ENCODE measurements at regions not wholly inside any gene's neighbourhood (a gene's known extent, or its start where the extent isn't known, plus 50 kb on each side); places are given as distances from the start of the nearest gene placed in this dataset.

DNA sequence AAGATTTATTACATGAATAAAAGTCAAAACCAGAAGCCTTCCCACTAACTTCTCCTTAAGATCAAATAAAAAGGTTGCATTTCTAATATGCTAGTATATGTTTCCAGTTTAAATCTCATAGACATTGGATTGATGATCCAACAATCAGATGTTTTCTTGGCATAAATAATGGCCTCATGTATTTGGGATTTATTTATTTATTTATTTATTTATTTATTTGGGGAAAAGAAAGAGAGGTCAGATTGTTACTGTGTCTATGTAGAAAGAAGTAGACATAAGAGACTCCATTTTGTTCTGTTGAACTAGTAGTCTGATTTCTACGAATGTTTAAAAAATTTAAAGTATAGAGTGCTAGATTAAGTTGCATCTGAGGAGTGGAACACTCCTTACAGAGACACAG lies 422.4 kb downstream of the ADGRL2 start:
- Mint-ChIP-seq H3K4me3 (ENCODE audit: low read depth) (no peak overlapping the region), H3K9me3 (no peaks in the 10 kb centered on the region), H3K27me3 (ENCODE audit: low read depth) (no peaks in the 10 kb centered on the region), H3K36me3 (ENCODE audit: low read depth) (no peaks in the 10 kb centered on the region), H3K27ac (no peak overlapping the region), H3K4me1 (ENCODE audit: low read depth) (no peaks in the 10 kb centered on the region)
- DNase-seq (ENCODE audit: low spot score): no peak
- intact Hi-C loops (cut with micrococcal nuclease): no loop called here

- Mint-ChIP-seq H3K4me3 (ENCODE audit: low read depth) (no peak overlapping the region), H3K4me1 (ENCODE audit: low read depth) (no peaks in the 10 kb centered on the region), H3K27ac (no peak overlapping the region), H3K36me3 (ENCODE audit: low read depth) (no peaks in the 10 kb centered on the region), H3K27me3 (ENCODE audit: low read depth) (no peaks in the 10 kb centered on the region), H3K9me3 (no peaks in the 10 kb centered on the region)
- intact Hi-C loops (cut with micrococcal nuclease): no loop called here
- no peak for DNase-seq (ENCODE audit: low spot score)
Measured at GRCh38 chr1:82221721-82222120, 421.0 kb downstream of the ADGRL2 start.

DNA sequence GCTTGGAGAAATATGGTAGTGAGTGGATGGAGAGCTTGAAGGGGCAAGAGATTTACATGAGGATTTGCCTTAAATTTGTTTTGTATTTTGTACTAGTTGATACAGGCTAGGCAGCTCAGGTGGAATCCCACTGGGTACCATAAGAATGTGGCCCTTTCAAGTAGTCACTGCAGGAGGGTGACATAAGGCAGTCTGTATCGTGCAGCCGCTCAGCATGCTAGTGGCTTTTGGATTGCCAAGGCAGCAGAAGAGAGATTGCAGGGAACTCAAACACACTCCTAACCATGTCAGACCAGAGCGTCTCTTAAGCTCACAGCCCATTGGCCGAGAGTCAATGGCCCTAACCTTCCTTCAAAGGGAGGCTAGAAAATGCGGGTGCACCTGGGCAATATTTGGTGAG lies 420.0 kb downstream of the ADGRL2 start:
- H3K36me3 Mint-ChIP-seq (ENCODE audit: low read depth): no peaks in the 10 kb centered on the region
- H3K9me3 Mint-ChIP-seq: no peaks in the 10 kb centered on the region
- H3K27me3 Mint-ChIP-seq (ENCODE audit: low read depth): no peaks in the 10 kb centered on the region
- H3K4me3 Mint-ChIP-seq (ENCODE audit: low read depth): no peak overlapping the region
- H3K27ac Mint-ChIP-seq: no peak overlapping the region
- H3K4me1 Mint-ChIP-seq (ENCODE audit: low read depth): no peaks in the 10 kb centered on the region
- intact Hi-C loops (cut with micrococcal nuclease): no loop called here
- no peak for DNase-seq (ENCODE audit: low spot score)

DNA sequence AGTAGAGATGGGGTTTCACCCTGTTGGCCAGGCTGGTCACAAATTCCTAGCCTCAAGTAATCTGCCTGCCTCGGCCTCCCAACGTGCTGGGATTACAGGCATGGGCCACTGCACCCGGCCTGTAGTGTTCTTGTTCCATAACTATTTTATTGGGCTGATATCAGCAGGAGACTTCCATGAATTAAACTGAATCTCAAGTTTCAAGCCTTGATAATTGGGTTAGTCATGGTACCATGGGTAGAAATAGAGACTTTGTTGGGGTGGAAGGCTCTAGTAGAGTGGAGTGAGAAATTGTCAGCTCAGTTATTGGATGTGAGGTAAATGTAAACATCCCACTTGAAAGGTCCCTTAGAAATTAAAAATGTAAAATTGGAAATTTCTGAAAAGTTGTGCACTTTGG lies 419.1 kb downstream of the ADGRL2 start:
- DNase-seq (ENCODE audit: low spot score): no peak
- Mint-ChIP-seq H3K27ac (no peak overlapping the region), H3K4me3 (ENCODE audit: low read depth) (no peak overlapping the region), H3K9me3 (no peaks in the 10 kb centered on the region), H3K4me1 (ENCODE audit: low read depth) (no peaks in the 10 kb centered on the region), H3K36me3 (ENCODE audit: low read depth) (no peaks in the 10 kb centered on the region), H3K27me3 (ENCODE audit: low read depth) (no peaks in the 10 kb centered on the region)
- intact Hi-C loops (cut with micrococcal nuclease): no loop called here

DNA sequence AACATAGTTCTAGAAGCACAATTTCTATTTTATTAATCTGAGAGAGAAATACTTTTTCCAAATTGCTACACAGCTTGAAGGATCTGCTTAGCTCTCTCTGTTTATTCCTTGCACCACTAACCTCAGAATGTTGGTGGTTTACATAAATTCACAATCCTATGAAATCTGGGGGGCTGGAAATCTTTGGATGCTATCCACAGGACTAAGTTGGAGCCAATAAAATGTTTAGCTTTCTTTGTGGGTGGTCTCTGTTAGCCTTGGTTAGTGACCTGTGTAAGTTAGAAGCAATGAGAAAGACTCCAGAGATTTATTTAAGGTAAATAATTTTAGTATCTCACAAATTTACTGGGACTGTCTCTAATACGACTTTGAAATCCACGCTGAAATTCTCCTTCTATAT lies 418.1 kb downstream of the ADGRL2 start:
- Mint-ChIP-seq H3K36me3 (ENCODE audit: low read depth) (no peaks in the 10 kb centered on the region), H3K27me3 (ENCODE audit: low read depth) (no peaks in the 10 kb centered on the region), H3K27ac (no peak overlapping the region), H3K9me3 (no peaks in the 10 kb centered on the region), H3K4me3 (ENCODE audit: low read depth) (no peak overlapping the region), H3K4me1 (ENCODE audit: low read depth) (no peaks in the 10 kb centered on the region)
- no peak for DNase-seq (ENCODE audit: low spot score)
- intact Hi-C loops (cut with micrococcal nuclease): no loop called here

DNA sequence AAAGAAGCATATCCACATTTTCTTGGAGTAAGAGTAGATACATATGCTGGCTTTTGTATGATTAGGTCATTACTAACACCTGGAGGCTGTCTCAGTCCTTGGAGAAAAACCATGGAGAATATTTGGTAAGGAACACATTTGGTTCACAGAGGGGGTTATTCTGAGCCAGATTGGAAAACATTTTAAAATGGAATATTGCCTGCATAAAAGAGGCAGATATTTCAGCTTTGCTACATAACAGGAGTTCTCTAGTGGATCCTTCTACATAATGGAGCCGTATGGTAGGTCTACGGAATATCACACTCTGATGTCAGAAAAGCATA lies 415.1 kb downstream of the ADGRL2 start:
- Mint-ChIP-seq H3K9me3 (no peaks in the 10 kb centered on the region), H3K27ac (no peak overlapping the region), H3K4me1 (ENCODE audit: low read depth) (no peaks in the 10 kb centered on the region), H3K27me3 (ENCODE audit: low read depth) (no peaks in the 10 kb centered on the region), H3K36me3 (ENCODE audit: low read depth) (no peaks in the 10 kb centered on the region), H3K4me3 (ENCODE audit: low read depth) (no peak overlapping the region)
- no peak for DNase-seq (ENCODE audit: low spot score)
- intact Hi-C loops (cut with micrococcal nuclease): no loop called here

DNA sequence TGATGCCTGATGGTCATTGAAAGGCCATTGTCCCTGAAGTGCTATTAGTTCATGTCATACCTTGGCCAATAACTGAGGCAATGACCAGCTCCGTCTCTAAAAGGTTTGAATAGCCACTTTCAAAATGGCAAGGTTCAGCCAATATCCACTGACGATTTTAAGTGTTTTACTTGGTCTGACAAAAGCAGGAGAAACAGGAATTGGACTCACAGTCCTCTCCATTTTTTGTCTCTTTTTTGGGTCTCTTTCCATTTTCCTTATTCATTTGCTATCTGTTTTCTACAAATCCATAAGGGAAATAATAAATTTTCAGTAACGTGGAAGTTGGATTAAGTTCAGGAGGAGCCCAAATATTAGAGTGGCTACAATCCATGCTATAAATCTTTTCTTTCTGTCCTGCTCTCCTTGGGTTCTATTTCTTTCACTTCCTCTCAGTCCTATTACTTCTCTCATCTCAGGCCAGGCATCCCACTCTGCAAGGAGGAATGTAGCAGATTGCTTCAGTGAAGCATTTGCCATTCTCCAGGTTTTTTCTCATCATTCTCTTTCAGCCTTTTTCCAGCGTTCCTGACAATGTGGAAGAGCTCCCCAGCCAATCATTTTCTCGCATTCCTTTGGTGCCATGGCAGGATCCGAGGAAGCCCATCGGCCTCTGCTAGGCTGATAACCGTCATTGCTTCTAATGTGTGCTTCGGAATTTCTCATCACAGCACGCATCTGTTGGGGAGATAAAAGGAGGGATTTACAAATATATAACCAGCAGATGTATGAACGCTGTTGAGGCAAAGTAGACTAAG lies 414.5 kb downstream of the ADGRL2 start:
- Mint-ChIP-seq H3K9me3 (no peaks in the 10 kb centered on the region), H3K36me3 (ENCODE audit: low read depth) (no peaks in the 10 kb centered on the region), H3K27ac (no peak overlapping the region), H3K4me3 (ENCODE audit: low read depth) (no peak overlapping the region), H3K27me3 (ENCODE audit: low read depth) (no peaks in the 10 kb centered on the region), H3K4me1 (ENCODE audit: low read depth) (no peaks in the 10 kb centered on the region)
- intact Hi-C loops (cut with micrococcal nuclease): no loop called here
- no peak for DNase-seq (ENCODE audit: low spot score)

GRCh38 chr1:82214606-82215005 lies 413.9 kb downstream of the ADGRL2 start:
- Mint-ChIP-seq H3K27ac (no peak overlapping the region), H3K9me3 (no peaks in the 10 kb centered on the region), H3K4me3 (ENCODE audit: low read depth) (no peak overlapping the region), H3K36me3 (ENCODE audit: low read depth) (no peaks in the 10 kb centered on the region), H3K27me3 (ENCODE audit: low read depth) (no peaks in the 10 kb centered on the region), H3K4me1 (ENCODE audit: low read depth) (no peaks in the 10 kb centered on the region)
- intact Hi-C loops (cut with micrococcal nuclease): no loop called here
- DNase-seq (ENCODE audit: low spot score): no peak

- Mint-ChIP-seq H3K9me3 (no peaks in the 10 kb centered on the region), H3K27ac (no peak overlapping the region), H3K4me3 (ENCODE audit: low read depth) (no peak overlapping the region), H3K27me3 (ENCODE audit: low read depth) (no peaks in the 10 kb centered on the region), H3K36me3 (ENCODE audit: low read depth) (no peaks in the 10 kb centered on the region), H3K4me1 (ENCODE audit: low read depth) (no peaks in the 10 kb centered on the region)
- DNase-seq (ENCODE audit: low spot score): no peak
- intact Hi-C loops (cut with micrococcal nuclease): no loop called here
Measured at GRCh38 chr1:82197606-82198005, 396.9 kb downstream of the ADGRL2 start.

- DNase-seq (ENCODE audit: low spot score): no peak
- H3K9me3 Mint-ChIP-seq: no peaks in the 10 kb centered on the region
- H3K4me3 Mint-ChIP-seq (ENCODE audit: low read depth): no peak overlapping the region
- intact Hi-C loops (cut with micrococcal nuclease): no loop called here
- no peaks in the 10 kb centered on the region for H3K4me1 Mint-ChIP-seq (ENCODE audit: low read depth)
- no peaks in the 10 kb centered on the region for H3K36me3 Mint-ChIP-seq (ENCODE audit: low read depth)
- no peaks in the 10 kb centered on the region for H3K27me3 Mint-ChIP-seq (ENCODE audit: low read depth)
- no peak overlapping the region for H3K27ac Mint-ChIP-seq
Measured at GRCh38 chr1:82195245-82195644, 394.5 kb downstream of the ADGRL2 start.

- Mint-ChIP-seq H3K4me1 (ENCODE audit: low read depth) (no peaks in the 10 kb centered on the region), H3K4me3 (ENCODE audit: low read depth) (no peak overlapping the region), H3K9me3 (no peaks in the 10 kb centered on the region), H3K27me3 (ENCODE audit: low read depth) (no peaks in the 10 kb centered on the region), H3K27ac (no peak overlapping the region), H3K36me3 (ENCODE audit: low read depth) (no peaks in the 10 kb centered on the region)
- no peak for DNase-seq (ENCODE audit: low spot score)
- intact Hi-C loops (cut with micrococcal nuclease): no loop called here
Measured at GRCh38 chr1:82185084-82185483, 384.4 kb downstream of the ADGRL2 start.

- DNase-seq (ENCODE audit: low spot score): no peak
- intact Hi-C loops (cut with micrococcal nuclease): no loop called here
- H3K36me3 Mint-ChIP-seq (ENCODE audit: low read depth): no peaks in the 10 kb centered on the region
- H3K27me3 Mint-ChIP-seq (ENCODE audit: low read depth): no peaks in the 10 kb centered on the region
- H3K4me3 Mint-ChIP-seq (ENCODE audit: low read depth): no peak overlapping the region
- H3K4me1 Mint-ChIP-seq (ENCODE audit: low read depth): no peaks in the 10 kb centered on the region
- no peaks in the 10 kb centered on the region for H3K9me3 Mint-ChIP-seq
- H3K27ac Mint-ChIP-seq: no peak overlapping the region
Measured at GRCh38 chr1:82181846-82182245, 381.1 kb downstream of the ADGRL2 start.

GRCh38 chr1:82179131-82179530 lies 378.4 kb downstream of the ADGRL2 start:
- intact Hi-C loops (cut with micrococcal nuclease): no loop called here
- no peak overlapping the region for H3K27ac Mint-ChIP-seq
- H3K4me3 Mint-ChIP-seq (ENCODE audit: low read depth): no peak overlapping the region
- DNase-seq (ENCODE audit: low spot score): no peak
- no peaks in the 10 kb centered on the region for H3K4me1 Mint-ChIP-seq (ENCODE audit: low read depth)
- H3K27me3 Mint-ChIP-seq (ENCODE audit: low read depth): no peaks in the 10 kb centered on the region
- no peaks in the 10 kb centered on the region for H3K36me3 Mint-ChIP-seq (ENCODE audit: low read depth)
- no peaks in the 10 kb centered on the region for H3K9me3 Mint-ChIP-seq

DNA sequence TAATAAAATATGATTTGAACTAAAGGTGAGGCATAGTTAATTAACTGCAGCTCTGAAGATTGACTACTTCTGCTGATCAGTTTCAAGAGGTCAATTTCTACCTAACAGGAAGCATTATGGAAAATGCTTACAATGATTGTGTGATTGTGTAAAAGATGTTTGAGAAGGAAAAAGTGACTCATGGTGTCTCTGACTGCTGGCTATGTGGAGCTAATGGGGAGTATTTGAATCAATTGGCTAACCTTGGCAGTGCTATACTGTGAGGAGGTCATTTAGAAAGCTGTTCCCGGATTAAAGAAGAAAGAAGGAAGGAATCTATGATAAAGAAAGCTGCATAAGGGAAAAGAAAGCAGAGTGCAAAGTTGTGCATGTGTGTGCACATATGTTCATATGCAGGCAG lies 376.5 kb downstream of the ADGRL2 start:
- intact Hi-C loops (cut with micrococcal nuclease): no loop called here
- Mint-ChIP-seq H3K27ac (no peak overlapping the region), H3K4me3 (ENCODE audit: low read depth) (no peak overlapping the region), H3K9me3 (peaks cover 8% of the 10 kb centered on the region), H3K4me1 (ENCODE audit: low read depth) (no peaks in the 10 kb centered on the region), H3K27me3 (ENCODE audit: low read depth) (no peaks in the 10 kb centered on the region), H3K36me3 (ENCODE audit: low read depth) (no peaks in the 10 kb centered on the region)
- no peak for DNase-seq (ENCODE audit: low spot score)

Data from activated T-helper 2 cell treated with anti-CD3 and anti-CD28 coated beads, Interferon-gamma antibody, Interleukin-2, Interleukin-4, amounts not matched to agents 10 μg/mL and 5 μg/mL and 100 μg/mL, durations not matched to agents 14 hours and 24 hours and 36 hours (primary cell).